ENCODE measurements at regions not wholly inside any gene's neighbourhood (a gene's known extent, or its start where the extent isn't known, plus 50 kb on each side); places are given as distances from the start of the nearest gene placed in this dataset.

DNA sequence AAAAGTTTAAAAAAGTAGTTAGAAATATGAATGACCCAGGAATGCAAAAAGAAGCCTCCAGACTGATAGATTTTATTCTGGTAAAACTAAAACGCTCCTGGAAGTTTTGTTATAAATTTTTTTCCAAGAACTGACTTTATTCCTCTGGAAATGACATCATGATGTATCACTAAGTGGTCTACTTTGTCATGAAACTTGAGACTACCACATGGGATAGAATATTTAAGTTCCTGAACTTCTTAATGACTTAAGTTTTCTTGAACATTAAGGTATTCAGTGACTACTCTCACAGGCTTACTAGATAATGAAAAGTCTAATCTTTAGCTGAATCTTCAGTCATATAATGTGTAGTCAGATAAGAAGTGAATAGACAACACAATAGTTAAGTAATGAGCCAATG is 842.2 kb downstream of the USP25 start:
- Histone ChIP-seq H3K36me3 (ENCODE audit: control insufficient read depth in 2 of 2, insufficient read depth in 2 of 2, low read length in 2 of 2) (no peaks in the 10 kb centered on the region), H3K9me3 (ENCODE audit: control insufficient read depth in 2 of 2, low read length in 2 of 2) (no peaks in the 10 kb centered on the region), H3K4me1 (ENCODE audit: control insufficient read depth, insufficient read depth, low read length) (no peaks in the 10 kb centered on the region), H3K27ac (ENCODE audit: low read length) (no peak overlapping the region), H3K9ac (ENCODE audit: low read length in 2 of 2) (no peak overlapping the region), H3K27me3 (ENCODE audit: control insufficient read depth in 1 of 2, insufficient read depth in 2 of 2, low read length in 2 of 2) (no peaks in the 10 kb centered on the region), H3K4me3 (ENCODE audit: low read length in 2 of 2) (no peak overlapping the region)

DNA sequence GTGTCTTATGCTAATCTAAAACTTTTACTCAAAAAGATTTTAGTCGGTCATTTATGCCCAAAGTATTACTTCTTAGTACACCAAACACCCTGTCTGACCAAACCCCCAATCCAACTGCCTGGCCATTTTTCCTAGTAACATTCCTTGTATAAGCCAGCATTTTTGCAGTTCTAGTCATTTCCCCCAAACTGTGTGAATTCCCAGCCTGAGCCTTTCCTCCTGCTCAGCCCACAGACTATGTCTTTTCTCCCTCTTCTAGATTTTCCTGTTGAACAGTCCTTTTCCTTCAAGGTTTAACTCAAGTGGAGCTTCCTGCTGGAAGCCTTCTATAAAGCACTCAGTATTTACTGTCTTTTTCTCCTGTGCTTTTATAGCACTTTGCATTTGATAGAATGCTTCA is 843.8 kb downstream of the USP25 start:
- H3K27me3 ChIP-seq (ENCODE audit: control insufficient read depth in 1 of 2, insufficient read depth in 2 of 2, low read length in 2 of 2) = no peaks in the 10 kb centered on the region
- H3K4me1 ChIP-seq (ENCODE audit: control insufficient read depth, insufficient read depth, low read length) = no peaks in the 10 kb centered on the region
- H3K36me3 ChIP-seq (ENCODE audit: control insufficient read depth in 2 of 2, insufficient read depth in 2 of 2, low read length in 2 of 2) = no peaks in the 10 kb centered on the region
- H3K4me3 ChIP-seq (ENCODE audit: low read length in 2 of 2) = no peak overlapping the region
- H3K9me3 ChIP-seq (ENCODE audit: control insufficient read depth in 2 of 2, low read length in 2 of 2) = no peaks in the 10 kb centered on the region
- no peak overlapping the region for H3K27ac ChIP-seq (ENCODE audit: low read length)
- no peak overlapping the region for H3K9ac ChIP-seq (ENCODE audit: low read length in 2 of 2)

DNA sequence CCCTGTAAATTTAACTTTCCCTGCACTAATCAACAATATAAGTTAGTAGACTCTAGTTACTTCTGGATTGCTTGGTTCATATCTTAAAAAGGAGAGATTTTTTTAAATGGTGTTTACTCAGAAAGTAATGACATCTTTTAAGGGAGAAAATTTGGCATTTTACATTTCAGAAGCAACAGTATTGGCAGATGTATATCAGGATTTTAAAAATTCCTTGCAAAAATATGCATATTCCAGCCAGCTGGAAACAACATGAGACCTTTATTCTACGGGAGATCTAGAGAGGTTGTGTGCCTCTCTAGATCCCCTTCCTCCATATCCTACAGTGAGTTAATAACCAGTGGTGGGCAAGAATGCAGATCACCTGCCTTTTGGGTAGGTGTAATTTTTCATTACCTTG is 848.2 kb downstream of the USP25 start:
- H3K4me3 ChIP-seq (ENCODE audit: low read length in 2 of 2) = no peak overlapping the region
- peaks cover 4% of the 10 kb centered on the region for H3K4me1 ChIP-seq (ENCODE audit: control insufficient read depth, insufficient read depth, low read length)
- H3K9ac ChIP-seq (ENCODE audit: low read length in 2 of 2) = no peak overlapping the region
- H3K27me3 ChIP-seq (ENCODE audit: control insufficient read depth in 1 of 2, insufficient read depth in 2 of 2, low read length in 2 of 2) = no peaks in the 10 kb centered on the region
- H3K27ac ChIP-seq (ENCODE audit: low read length) = no peak overlapping the region
- no peaks in the 10 kb centered on the region for H3K9me3 ChIP-seq (ENCODE audit: control insufficient read depth in 2 of 2, low read length in 2 of 2)
- no peaks in the 10 kb centered on the region for H3K36me3 ChIP-seq (ENCODE audit: control insufficient read depth in 2 of 2, insufficient read depth in 2 of 2, low read length in 2 of 2)

- Histone ChIP-seq H3K27ac (ENCODE audit: low read length) (no peak overlapping the region), H3K4me3 (ENCODE audit: low read length in 2 of 2) (no peak overlapping the region), H3K9me3 (ENCODE audit: control insufficient read depth in 2 of 2, low read length in 2 of 2) (no peaks in the 10 kb centered on the region), H3K4me1 (ENCODE audit: control insufficient read depth, insufficient read depth, low read length) (peaks cover 4% of the 10 kb centered on the region), H3K27me3 (ENCODE audit: control insufficient read depth in 1 of 2, insufficient read depth in 2 of 2, low read length in 2 of 2) (no peaks in the 10 kb centered on the region), H3K36me3 (ENCODE audit: control insufficient read depth in 2 of 2, insufficient read depth in 2 of 2, low read length in 2 of 2) (no peaks in the 10 kb centered on the region), H3K9ac (ENCODE audit: low read length in 2 of 2) (no peak overlapping the region)
These were observed 849.1 kb downstream of the USP25 start for GRCh38 chr21:16578912-16579311.

DNA sequence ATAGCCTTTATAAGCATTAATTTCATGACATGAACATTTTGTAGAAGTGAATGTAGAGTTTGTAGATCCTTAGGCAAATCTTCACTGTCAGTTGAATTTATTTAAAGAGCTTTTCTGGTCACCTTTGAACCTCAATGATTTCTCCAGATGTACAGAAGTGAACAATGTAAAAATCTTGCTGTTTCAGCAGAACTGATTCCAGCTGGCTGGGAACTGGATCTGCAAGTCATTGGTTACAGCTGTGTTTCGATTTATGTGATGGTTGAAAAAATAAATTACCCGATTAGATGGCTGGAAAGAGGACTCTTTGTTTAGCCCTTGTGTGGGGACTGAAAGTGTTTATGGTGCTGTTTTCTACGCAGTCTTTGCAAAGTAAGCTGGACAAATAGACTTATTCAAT is 849.8 kb downstream of the USP25 start:
- no peaks in the 10 kb centered on the region for H3K27me3 ChIP-seq (ENCODE audit: control insufficient read depth in 1 of 2, insufficient read depth in 2 of 2, low read length in 2 of 2)
- no peaks in the 10 kb centered on the region for H3K9me3 ChIP-seq (ENCODE audit: control insufficient read depth in 2 of 2, low read length in 2 of 2)
- no peak overlapping the region for H3K4me3 ChIP-seq (ENCODE audit: low read length in 2 of 2)
- no peak overlapping the region for H3K9ac ChIP-seq (ENCODE audit: low read length in 2 of 2)
- peaks cover 4% of the 10 kb centered on the region for H3K4me1 ChIP-seq (ENCODE audit: control insufficient read depth, insufficient read depth, low read length)
- no peaks in the 10 kb centered on the region for H3K36me3 ChIP-seq (ENCODE audit: control insufficient read depth in 2 of 2, insufficient read depth in 2 of 2, low read length in 2 of 2)
- H3K27ac ChIP-seq (ENCODE audit: low read length) = no peak overlapping the region

GRCh38 chr21:16580661-16581060 is 850.9 kb downstream of the USP25 start:
- Histone ChIP-seq H3K4me3 (ENCODE audit: low read length in 2 of 2) (no peak overlapping the region), H3K27ac (ENCODE audit: low read length) (no peak overlapping the region), H3K27me3 (ENCODE audit: control insufficient read depth in 1 of 2, insufficient read depth in 2 of 2, low read length in 2 of 2) (no peaks in the 10 kb centered on the region), H3K9me3 (ENCODE audit: control insufficient read depth in 2 of 2, low read length in 2 of 2) (no peaks in the 10 kb centered on the region), H3K9ac (ENCODE audit: low read length in 2 of 2) (no peak overlapping the region), H3K4me1 (ENCODE audit: control insufficient read depth, insufficient read depth, low read length) (peaks cover 4% of the 10 kb centered on the region), H3K36me3 (ENCODE audit: control insufficient read depth in 2 of 2, insufficient read depth in 2 of 2, low read length in 2 of 2) (no peaks in the 10 kb centered on the region)

DNA sequence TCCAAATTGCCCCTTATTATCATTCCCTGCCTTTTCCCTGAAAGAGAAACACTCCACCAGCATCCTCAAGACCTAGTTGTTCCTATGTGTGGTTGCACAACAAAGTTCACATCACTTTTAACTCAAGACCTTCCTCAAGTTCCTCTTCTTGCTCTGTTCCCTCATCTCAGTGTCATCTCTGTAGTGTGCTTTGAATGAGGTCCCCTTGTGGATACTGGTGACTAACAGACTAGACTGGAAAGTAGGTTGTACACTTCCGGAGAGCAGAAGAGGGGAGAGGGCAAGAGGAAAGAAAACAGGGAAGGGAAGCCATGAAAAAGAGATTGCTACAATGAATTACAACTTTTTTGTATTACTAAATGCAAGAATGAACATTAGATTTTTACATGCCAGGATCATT is 853.8 kb downstream of the USP25 start:
- no peak overlapping the region for H3K27ac ChIP-seq (ENCODE audit: low read length)
- no peaks in the 10 kb centered on the region for H3K36me3 ChIP-seq (ENCODE audit: control insufficient read depth in 2 of 2, insufficient read depth in 2 of 2, low read length in 2 of 2)
- H3K4me3 ChIP-seq (ENCODE audit: low read length in 2 of 2) = no peak overlapping the region
- no peaks in the 10 kb centered on the region for H3K9me3 ChIP-seq (ENCODE audit: control insufficient read depth in 2 of 2, low read length in 2 of 2)
- H3K27me3 ChIP-seq (ENCODE audit: control insufficient read depth in 1 of 2, insufficient read depth in 2 of 2, low read length in 2 of 2) = no peaks in the 10 kb centered on the region
- peaks cover 4% of the 10 kb centered on the region for H3K4me1 ChIP-seq (ENCODE audit: control insufficient read depth, insufficient read depth, low read length)
- H3K9ac ChIP-seq (ENCODE audit: low read length in 2 of 2) = no peak overlapping the region

GRCh38 chr21:16584756-16585155 is 855.0 kb downstream of the USP25 start:
- Histone ChIP-seq H3K36me3 (ENCODE audit: control insufficient read depth in 2 of 2, insufficient read depth in 2 of 2, low read length in 2 of 2) (no peaks in the 10 kb centered on the region), H3K9ac (ENCODE audit: low read length in 2 of 2) (no peak overlapping the region), H3K27ac (ENCODE audit: low read length) (no peak overlapping the region), H3K4me3 (ENCODE audit: low read length in 2 of 2) (no peak overlapping the region), H3K4me1 (ENCODE audit: control insufficient read depth, insufficient read depth, low read length) (peaks cover 4% of the 10 kb centered on the region), H3K9me3 (ENCODE audit: control insufficient read depth in 2 of 2, low read length in 2 of 2) (no peaks in the 10 kb centered on the region), H3K27me3 (ENCODE audit: control insufficient read depth in 1 of 2, insufficient read depth in 2 of 2, low read length in 2 of 2) (no peaks in the 10 kb centered on the region)

DNA sequence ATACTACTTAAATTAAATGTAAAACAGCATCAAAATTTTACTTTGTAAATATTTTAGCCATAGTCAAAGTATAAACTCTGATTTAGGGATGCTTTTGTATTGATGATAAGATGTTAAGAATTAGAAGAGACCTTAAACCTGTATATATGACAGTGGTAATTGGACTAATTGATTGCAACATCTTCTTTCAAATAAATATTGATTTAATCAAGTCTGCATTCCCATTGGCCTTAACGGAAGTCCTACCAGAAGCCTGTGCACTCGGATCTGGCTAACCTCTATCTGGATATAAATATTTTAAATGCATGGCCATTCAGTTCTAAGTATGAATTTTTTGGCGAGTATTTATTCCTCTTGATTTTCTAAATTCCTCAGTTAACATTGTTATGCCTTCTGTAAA is 856.1 kb downstream of the USP25 start:
- H3K4me1 ChIP-seq (ENCODE audit: control insufficient read depth, insufficient read depth, low read length) = no peaks in the 10 kb centered on the region
- H3K9ac ChIP-seq (ENCODE audit: low read length in 2 of 2) = no peak overlapping the region
- no peaks in the 10 kb centered on the region for H3K27me3 ChIP-seq (ENCODE audit: control insufficient read depth in 1 of 2, insufficient read depth in 2 of 2, low read length in 2 of 2)
- H3K4me3 ChIP-seq (ENCODE audit: low read length in 2 of 2) = no peak overlapping the region
- H3K9me3 ChIP-seq (ENCODE audit: control insufficient read depth in 2 of 2, low read length in 2 of 2) = no peaks in the 10 kb centered on the region
- H3K36me3 ChIP-seq (ENCODE audit: control insufficient read depth in 2 of 2, insufficient read depth in 2 of 2, low read length in 2 of 2) = no peaks in the 10 kb centered on the region
- no peak overlapping the region for H3K27ac ChIP-seq (ENCODE audit: low read length)

GRCh38 chr21:16587141-16587581 is 857.4 kb downstream of the USP25 start:
- H3K9ac ChIP-seq (ENCODE audit: low read length in 2 of 2) = peak overlapping the region; percentile 0 to 35
- no peaks in the 10 kb centered on the region for H3K9me3 ChIP-seq (ENCODE audit: control insufficient read depth in 2 of 2, low read length in 2 of 2)
- H3K4me3 ChIP-seq (ENCODE audit: low read length in 2 of 2) = peak overlapping the region; percentile 51 to 66
- no peaks in the 10 kb centered on the region for H3K36me3 ChIP-seq (ENCODE audit: control insufficient read depth in 2 of 2, insufficient read depth in 2 of 2, low read length in 2 of 2)
- H3K27ac ChIP-seq (ENCODE audit: low read length) = no peak overlapping the region
- no peaks in the 10 kb centered on the region for H3K4me1 ChIP-seq (ENCODE audit: control insufficient read depth, insufficient read depth, low read length)
- H3K27me3 ChIP-seq (ENCODE audit: control insufficient read depth in 1 of 2, insufficient read depth in 2 of 2, low read length in 2 of 2) = no peaks in the 10 kb centered on the region

- no peaks in the 10 kb centered on the region for H3K27me3 ChIP-seq (ENCODE audit: control insufficient read depth in 1 of 2, insufficient read depth in 2 of 2, low read length in 2 of 2)
- no peaks in the 10 kb centered on the region for H3K36me3 ChIP-seq (ENCODE audit: control insufficient read depth in 2 of 2, insufficient read depth in 2 of 2, low read length in 2 of 2)
- H3K9ac ChIP-seq (ENCODE audit: low read length in 2 of 2) = peak overlapping the region; percentile 58 to 70
- peak overlapping the region; percentile 72 to 75 for H3K4me3 ChIP-seq (ENCODE audit: low read length in 2 of 2)
- peak overlapping the region; percentile 3 for H3K27ac ChIP-seq (ENCODE audit: low read length)
- H3K4me1 ChIP-seq (ENCODE audit: control insufficient read depth, insufficient read depth, low read length) = no peaks in the 10 kb centered on the region
- H3K9me3 ChIP-seq (ENCODE audit: control insufficient read depth in 2 of 2, low read length in 2 of 2) = no peaks in the 10 kb centered on the region
These were observed 858.0 kb downstream of the USP25 start for GRCh38 chr21:16587681-16588375.
